ENCODE measurements at regions not wholly inside any gene's neighbourhood (a gene's known extent, or its start where the extent isn't known, plus 50 kb on each side); places are given as distances from the start of the nearest gene placed in this dataset.

DNA sequence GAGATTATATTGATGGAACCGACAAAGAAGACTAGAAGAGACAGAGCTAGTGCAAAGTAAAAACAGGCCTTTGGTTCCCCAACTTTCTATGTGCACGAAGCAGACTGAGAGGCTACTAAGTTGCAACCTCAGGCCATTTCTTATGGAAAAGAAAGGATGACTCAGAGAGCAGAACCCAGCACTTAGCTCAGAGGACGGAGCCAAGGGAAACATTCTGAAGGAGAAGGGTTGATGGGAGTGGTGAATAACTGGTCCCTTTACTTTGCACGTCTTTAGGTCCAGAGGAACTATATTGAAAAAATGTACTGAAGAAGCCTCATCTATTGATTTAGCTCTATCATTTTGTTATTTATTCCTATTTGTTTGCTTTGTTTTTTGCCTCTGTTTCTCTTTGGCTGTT, 182.1 kb downstream of the CPE start:
- Histone ChIP-seq H3K36me3 (ENCODE audit: control insufficient read depth in 2 of 2, extremely low read depth in 1 of 2, insufficient read depth in 2 of 2, low read length in 2 of 2) (no peaks in the 10 kb centered on the region), H3K79me2 (ENCODE audit: control insufficient read depth, insufficient read depth, low read length) (no peaks in the 10 kb centered on the region), H3K9me3 (ENCODE audit: control insufficient read depth, low read depth, low read length) (no peaks in the 10 kb centered on the region), H3K9me1 (ENCODE audit: control insufficient read depth, extremely low read depth, insufficient read depth, low read length) (no peaks in the 10 kb centered on the region), H3K9ac (ENCODE audit: control insufficient read depth, extremely low read depth, insufficient read depth, low read length) (no peak overlapping the region), H3K4me3 (ENCODE audit: control insufficient read depth in 2 of 3, extremely low read depth in 1 of 3, insufficient read depth in 2 of 3, low read depth in 1 of 3, low read length in 3 of 3) (no peak overlapping the region), H3K27ac (ENCODE audit: control insufficient read depth, insufficient read depth, low read length) (no peak overlapping the region), H2AFZ (ENCODE audit: control insufficient read depth, low read length) (no peak overlapping the region), H3K4me2 (ENCODE audit: control insufficient read depth, extremely low read depth, insufficient read depth, low read depth, low read length) (no peak overlapping the region), H3K27me3 (ENCODE audit: control insufficient read depth, extremely low read depth, insufficient read depth, low read length) (no peaks in the 10 kb centered on the region), H4K20me1 (ENCODE audit: control insufficient read depth, extremely low read depth, insufficient read depth, low read length) (no peaks in the 10 kb centered on the region), H3K4me1 (ENCODE audit: control insufficient read depth, extremely low read depth, insufficient read depth, low read length) (peaks cover 8% of the 10 kb centered on the region)
- DNase-seq (ENCODE audit: low read depth, low spot score) (no peak), FAIRE-seq (no peak)
- TF ChIP-seq EZH2 (IDR thresholded peaks at IDR 0.05; ENCODE audit: low read length) (no peak), CTCF (optimal IDR thresholded peaks at IDR 0.05 in 1 of 3, IDR thresholded peaks at IDR 0.05 in 1 of 3, conservative IDR thresholded peaks at IDR 0.05 in 1 of 3; ENCODE audit: extremely low read depth in 1 of 3, insufficient read depth in 2 of 3, low read length in 3 of 3) (no peak)
- dilution Hi-C loops (cut with MboI; ENCODE audit: extremely low pct_ligation_motif_present, low sequenced_read_pairs) = no loop called here

- no peaks in the 10 kb centered on the region for H3K79me2 ChIP-seq (ENCODE audit: control insufficient read depth, insufficient read depth, low read length)
- no peak overlapping the region for H3K4me3 ChIP-seq (ENCODE audit: control insufficient read depth in 2 of 3, extremely low read depth in 1 of 3, insufficient read depth in 2 of 3, low read depth in 1 of 3, low read length in 3 of 3)
- no peak overlapping the region for H2AFZ ChIP-seq (ENCODE audit: control insufficient read depth, low read length)
- H4K20me1 ChIP-seq (ENCODE audit: control insufficient read depth, extremely low read depth, insufficient read depth, low read length) = no peaks in the 10 kb centered on the region
- H3K4me1 ChIP-seq (ENCODE audit: control insufficient read depth, extremely low read depth, insufficient read depth, low read length) = peaks cover 8% of the 10 kb centered on the region
- no peaks in the 10 kb centered on the region for H3K27me3 ChIP-seq (ENCODE audit: control insufficient read depth, extremely low read depth, insufficient read depth, low read length)
- dilution Hi-C loops (cut with MboI; ENCODE audit: extremely low pct_ligation_motif_present, low sequenced_read_pairs) = no loop called here
- peak; percentile 84 for FAIRE-seq
- H3K27ac ChIP-seq (ENCODE audit: control insufficient read depth, insufficient read depth, low read length) = no peak overlapping the region
- DNase-seq (ENCODE audit: low read depth, low spot score) = peak; percentile 41
- H3K36me3 ChIP-seq (ENCODE audit: control insufficient read depth in 2 of 2, extremely low read depth in 1 of 2, insufficient read depth in 2 of 2, low read length in 2 of 2) = no peaks in the 10 kb centered on the region
- no peak overlapping the region for H3K4me2 ChIP-seq (ENCODE audit: control insufficient read depth, extremely low read depth, insufficient read depth, low read depth, low read length)
- no peaks in the 10 kb centered on the region for H3K9me1 ChIP-seq (ENCODE audit: control insufficient read depth, extremely low read depth, insufficient read depth, low read length)
- TF ChIP-seq CTCF (optimal IDR thresholded peaks at IDR 0.05 in 1 of 3, IDR thresholded peaks at IDR 0.05 in 1 of 3, conservative IDR thresholded peaks at IDR 0.05 in 1 of 3; ENCODE audit: extremely low read depth in 1 of 3, insufficient read depth in 2 of 3, low read length in 3 of 3) = no peak
- no peak for TF ChIP-seq EZH2 (IDR thresholded peaks at IDR 0.05; ENCODE audit: low read length)
- no peaks in the 10 kb centered on the region for H3K9me3 ChIP-seq (ENCODE audit: control insufficient read depth, low read depth, low read length)
- no peak overlapping the region for H3K9ac ChIP-seq (ENCODE audit: control insufficient read depth, extremely low read depth, insufficient read depth, low read length)
Measured at GRCh38 chr4:165563851-165564250, 185.0 kb downstream of the CPE start.
